Hepatocyte (in vitro differentiated cells): ENCODE measurements at regions not wholly inside any gene's neighbourhood (a gene's known extent, or its start where the extent isn't known, plus 50 kb on each side); places are given as distances from the start of the nearest gene placed in this dataset.
A peak's percentile ranks its signal among the peaks of the same experiment; 100 is the strongest.

Experiments used
- DNase-seq: peaks from one replicate; pipeline ENCODE4 v3.0.0-alpha.2; 2016; ENCODE audit warnings: low spot score
- H2AFZ ChIP-seq: fragments of 200-600 bp; sonication (generic); 2 replicates; pipeline ENCODE4 v1.6.0; 2016; ENCODE audit warnings: antibody characterized with exemption, mild to moderate bottlenecking
- H3K27ac ChIP-seq: fragments of 200-600 bp; sonication (generic); 2 replicates; pipeline ENCODE4 v1.5.1; 2016; ENCODE audit warnings: mild to moderate bottlenecking
- H3K27me3 ChIP-seq: fragments of 200-600 bp; sonication (generic); 2 replicates; pipeline ENCODE4 v1.6.1; 2016
- H3K36me3 ChIP-seq: fragments of 200-600 bp; sonication (generic); replicated peaks from 2 replicates; pipeline ENCODE4 v1.5.1; 2016; ENCODE audit warnings: low read depth; ENCODE audit not compliant: insufficient read depth
- H3K4me1 ChIP-seq: fragments of 200-600 bp; sonication (generic); 2 replicates; pipeline ENCODE4 v1.5.1; 2016; ENCODE audit warnings: mild to moderate bottlenecking, moderate library complexity; ENCODE audit not compliant: insufficient read depth
- H3K4me2 ChIP-seq: fragments of 200-600 bp; sonication (generic); 2 replicates; pipeline ENCODE4 v1.6.0; 2016
- H3K4me3 ChIP-seq: fragments of 200-600 bp; sonication (generic); 2 replicates; pipeline ENCODE4 v1.5.1; 2016; ENCODE audit warnings: mild to moderate bottlenecking
- H3K79me2 ChIP-seq: fragments of 200-600 bp; sonication (generic); 2 replicates; pipeline ENCODE4 v1.6.0; 2017; ENCODE audit warnings: mild to moderate bottlenecking
- H3K9me2 ChIP-seq: fragments of 200-600 bp; sonication (generic); replicated peaks from 2 replicates; pipeline ENCODE4 v1.6.0; 2017; ENCODE audit warnings: mild to moderate bottlenecking; ENCODE audit not compliant: insufficient read depth
- H3K9me3 ChIP-seq: fragments of 200-600 bp; sonication (generic); 2 replicates; pipeline ENCODE4 v1.5.1; 2016; ENCODE audit warnings: low read depth, mild to moderate bottlenecking
- H4K20me1 ChIP-seq: fragments of 200-600 bp; sonication (generic); 2 replicates; pipeline ENCODE4 v1.6.0; 2016; ENCODE audit warnings: mild to moderate bottlenecking; ENCODE audit not compliant: insufficient read depth, poor library complexity, severe bottlenecking
- CTCF ChIP-seq: fragments of 200-600 bp; sonication (generic); IDR thresholded peaks from 2 replicates; pipeline ENCODE4 v1.5.1; 2016; ENCODE audit warnings: antibody characterized with exemption, mild to moderate bottlenecking; ENCODE audit not compliant: poor library complexity
- EZH2 ChIP-seq: fragments of 200-600 bp; sonication (generic); IDR thresholded peaks from 2 replicates; pipeline ENCODE4 v1.6.1; 2016; ENCODE audit warnings: antibody characterized with exemption, mild to moderate bottlenecking, borderline replicate concordance
- EZH2phosphoT487 ChIP-seq: fragments of 200-600 bp; sonication (generic); IDR thresholded peaks from one replicate; pipeline ENCODE4 v1.6.1; 2018; ENCODE audit warnings: antibody characterized with exemption, mild to moderate bottlenecking, low read depth, moderate library complexity; ENCODE audit not compliant: unreplicated experiment, severe bottlenecking
- WGBS: methylation state at CpG from one replicate; pipeline ENCODE4 v1.1.6; 2016; ENCODE audit warnings: low lambda C conversion rate; ENCODE audit errors: missing lambda C conversion rate; 5-methylcytosine and 5-hydroxymethylcytosine counted together

- no peak overlapping the region for H3K4me3 ChIP-seq
- no peak overlapping the region for H3K4me2 ChIP-seq
- H3K36me3 ChIP-seq, result no peaks in the 10 kb centered on the region
- peak overlapping the region; percentile 38 for H3K27ac ChIP-seq
- H3K9me3 ChIP-seq, result no peaks in the 10 kb centered on the region
- no peaks in the 10 kb centered on the region for H4K20me1 ChIP-seq
- no peak overlapping the region for H2AFZ ChIP-seq
- TF ChIP-seq EZH2phosphoT487 (no peak), CTCF (no peak), EZH2 (no peak)
- 74% methylated on average over 3 of the region's 3 CpGs for WGBS
- H3K4me1 ChIP-seq, result peaks cover 11% of the 10 kb centered on the region
- H3K79me2 ChIP-seq, result no peaks in the 10 kb centered on the region
- H3K9me2 ChIP-seq, result no peaks in the 10 kb centered on the region
- H3K27me3 ChIP-seq, result no peaks in the 10 kb centered on the region
- DNase-seq, result peak; percentile 19
Measured at GRCh38 chr11:29809121-29809520, 207.7 kb downstream of the KCNA4 start.

- Histone ChIP-seq H3K9me2 (no peaks in the 10 kb centered on the region), H3K27ac (no peak overlapping the region), H3K4me2 (no peak overlapping the region), H3K4me3 (no peak overlapping the region), H4K20me1 (no peaks in the 10 kb centered on the region), H2AFZ (no peak overlapping the region), H3K36me3 (no peaks in the 10 kb centered on the region), H3K9me3 (no peaks in the 10 kb centered on the region), H3K79me2 (no peaks in the 10 kb centered on the region), H3K4me1 (peaks cover 11% of the 10 kb centered on the region), H3K27me3 (no peaks in the 10 kb centered on the region)
- DNase-seq, result peak; percentile 14
- TF ChIP-seq EZH2phosphoT487 (no peak), CTCF (no peak), EZH2 (no peak)
Measured at GRCh38 chr11:29802522-29802921, 214.3 kb downstream of the KCNA4 start.

- Histone ChIP-seq H3K4me3 (no peak overlapping the region), H3K4me1 (peaks cover 11% of the 10 kb centered on the region), H3K27me3 (no peaks in the 10 kb centered on the region), H3K27ac (no peak overlapping the region), H3K9me2 (no peaks in the 10 kb centered on the region), H3K4me2 (no peak overlapping the region), H4K20me1 (no peaks in the 10 kb centered on the region), H3K9me3 (no peaks in the 10 kb centered on the region), H3K79me2 (no peaks in the 10 kb centered on the region), H3K36me3 (no peaks in the 10 kb centered on the region), H2AFZ (no peak overlapping the region)
- no peak for DNase-seq
- WGBS, result 57% methylated on average over 1 of the region's 1 CpG
- TF ChIP-seq EZH2phosphoT487, result no peak
- no peak for TF ChIP-seq EZH2
- TF ChIP-seq CTCF, result no peak
Measured at GRCh38 chr11:29801561-29801960, 215.3 kb downstream of the KCNA4 start.

GRCh38 chr11:29786092-29786491, 230.7 kb downstream of the KCNA4 start:
- Histone ChIP-seq H3K9me2 (no peaks in the 10 kb centered on the region), H3K79me2 (no peaks in the 10 kb centered on the region), H3K9me3 (no peaks in the 10 kb centered on the region), H3K4me3 (no peak overlapping the region), H3K36me3 (no peaks in the 10 kb centered on the region), H3K4me1 (no peaks in the 10 kb centered on the region), H2AFZ (no peak overlapping the region), H4K20me1 (no peaks in the 10 kb centered on the region), H3K27ac (no peak overlapping the region), H3K4me2 (no peak overlapping the region), H3K27me3 (no peaks in the 10 kb centered on the region)
- TF ChIP-seq EZH2phosphoT487 (no peak), CTCF (no peak)
- DNase-seq, result no peak
- 89% methylated on average over 1 of the region's 1 CpG for WGBS
